ENCODE measurements at regions not wholly inside any gene's neighbourhood (a gene's known extent, or its start where the extent isn't known, plus 50 kb on each side); places are given as distances from the start of the nearest gene placed in this dataset.

GRCh38 chr16:80463751-80464495 is 76.9 kb upstream of the DYNLRB2 start:
- CTCF ChIA-PET: interaction anchor here (0.6 to 1.4 kb wide), 3 partner anchors 24 to 97 kb away, joined by 3 to 5 read pairs (median 4); no protein-coding TSS in a partner anchor
- no peaks in the 10 kb centered on the region for H3K36me3 Mint-ChIP-seq (ENCODE audit: insufficient read depth, unreplicated experiment)
- BruUV-seq (replicated peaks): no TSS peak
- intact Hi-C loops (cut with micrococcal nuclease; ENCODE audit: unreplicated experiment): loop anchor here (5.0 to 10.0 kb wide), 2 partner anchors 379 to 697 kb away; no protein-coding TSS in a partner anchor
- peaks cover 10% of the 10 kb centered on the region for H3K9me3 Mint-ChIP-seq (ENCODE audit: unreplicated experiment)
- Histone ChIP-seq H3K4me3 (ENCODE audit: low read depth, low read length) (no peak overlapping the region), H3K9me3 (no peaks in the 10 kb centered on the region), H3K4me1 (peaks cover 27% of the 10 kb centered on the region), H3K36me3 (ENCODE audit: control insufficient read depth, insufficient read depth, low read length) (no peaks in the 10 kb centered on the region), H3K27me3 (replicated peaks; ENCODE audit: control insufficient read depth, insufficient read depth, low read length) (no peaks in the 10 kb centered on the region)
- POLR2A ChIA-PET: no interaction called here
- H3K4me3 Mint-ChIP-seq (ENCODE audit: unreplicated experiment): peak overlapping the region; percentile 34
- H3K27me3 Mint-ChIP-seq (ENCODE audit: insufficient read depth, unreplicated experiment): no peaks in the 10 kb centered on the region
- DNase-seq: no peak
- no peak for TF ChIP-seq CTCF (IDR thresholded peaks at IDR 0.05; ENCODE audit: insufficient read depth in 1 of 2, low read depth in 1 of 2, low read length in 1 of 2, severe bottlenecking in 1 of 2, unreplicated experiment in 1 of 2)
- H3K4me1 Mint-ChIP-seq (ENCODE audit: low read depth, unreplicated experiment): peaks cover 24% of the 10 kb centered on the region
- H3K27ac Mint-ChIP-seq (ENCODE audit: unreplicated experiment): no peak overlapping the region

- peaks cover 27% of the 10 kb centered on the region for H3K4me1 ChIP-seq
- Mint-ChIP-seq H3K36me3 (ENCODE audit: insufficient read depth, unreplicated experiment) (no peaks in the 10 kb centered on the region), H3K4me1 (ENCODE audit: low read depth, unreplicated experiment) (peaks cover 24% of the 10 kb centered on the region), H3K27me3 (ENCODE audit: insufficient read depth, unreplicated experiment) (no peaks in the 10 kb centered on the region), H3K4me3 (ENCODE audit: unreplicated experiment) (peak overlapping the region; percentile 34), H3K9me3 (ENCODE audit: unreplicated experiment) (peaks cover 10% of the 10 kb centered on the region), H3K27ac (ENCODE audit: unreplicated experiment) (no peak overlapping the region)
- CTCF ChIA-PET: interaction anchor here (0.6 to 1.4 kb wide), 4 partner anchors 23 to 96 kb away, joined by 3 to 5 read pairs (median 4); no protein-coding TSS in a partner anchor
- POLR2A ChIA-PET: no interaction called here
- no peak overlapping the region for H3K4me3 ChIP-seq (ENCODE audit: low read depth, low read length)
- BruUV-seq (replicated peaks): no TSS peak
- H3K9me3 ChIP-seq: no peaks in the 10 kb centered on the region
- DNase-seq: peak; percentile 20 to 51
- intact Hi-C loops (cut with micrococcal nuclease; ENCODE audit: unreplicated experiment): loop anchor here (5.0 to 10.0 kb wide), 2 partner anchors 379 to 696 kb away; no protein-coding TSS in a partner anchor
- no peak for TF ChIP-seq CTCF (IDR thresholded peaks at IDR 0.05; ENCODE audit: insufficient read depth in 1 of 2, low read depth in 1 of 2, low read length in 1 of 2, severe bottlenecking in 1 of 2, unreplicated experiment in 1 of 2)
- no peaks in the 10 kb centered on the region for H3K27me3 ChIP-seq (replicated peaks; ENCODE audit: control insufficient read depth, insufficient read depth, low read length)
- no peaks in the 10 kb centered on the region for H3K36me3 ChIP-seq (ENCODE audit: control insufficient read depth, insufficient read depth, low read length)
Observed at GRCh38 chr16:80463326-80463725, 77.5 kb upstream of the DYNLRB2 start.

GRCh38 chr16:80462917-80463316 is 77.9 kb upstream of the DYNLRB2 start:
- Mint-ChIP-seq H3K9me3 (ENCODE audit: unreplicated experiment) (peaks cover 10% of the 10 kb centered on the region), H3K4me3 (ENCODE audit: unreplicated experiment) (peak overlapping the region; percentile 34), H3K27ac (ENCODE audit: unreplicated experiment) (no peak overlapping the region), H3K4me1 (ENCODE audit: low read depth, unreplicated experiment) (peaks cover 24% of the 10 kb centered on the region), H3K36me3 (ENCODE audit: insufficient read depth, unreplicated experiment) (no peaks in the 10 kb centered on the region), H3K27me3 (ENCODE audit: insufficient read depth, unreplicated experiment) (no peaks in the 10 kb centered on the region)
- peak; percentile 49 to 69 for DNase-seq
- Histone ChIP-seq H3K4me3 (ENCODE audit: low read depth, low read length) (no peak overlapping the region), H3K36me3 (ENCODE audit: control insufficient read depth, insufficient read depth, low read length) (no peaks in the 10 kb centered on the region), H3K27me3 (replicated peaks; ENCODE audit: control insufficient read depth, insufficient read depth, low read length) (no peaks in the 10 kb centered on the region), H3K4me1 (peaks cover 27% of the 10 kb centered on the region), H3K9me3 (no peaks in the 10 kb centered on the region)
- intact Hi-C loops (cut with micrococcal nuclease; ENCODE audit: unreplicated experiment): loop anchor here (5.0 to 10.0 kb wide), 2 partner anchors 378 to 696 kb away; no protein-coding TSS in a partner anchor
- ChIA-PET CTCF (interaction anchor here (0.6 to 1.4 kb wide), 3 partner anchors 23 to 93 kb away, joined by 3 to 5 read pairs (median 3); no protein-coding TSS in a partner anchor), POLR2A (no interaction called here)
- BruUV-seq (replicated peaks): no TSS peak
- no peak for TF ChIP-seq CTCF (IDR thresholded peaks at IDR 0.05; ENCODE audit: insufficient read depth in 1 of 2, low read depth in 1 of 2, low read length in 1 of 2, severe bottlenecking in 1 of 2, unreplicated experiment in 1 of 2)

Measured in Caco-2 (cell line).